NCI-H1436 treated with DMSO at 0.1 percent for 48 hours (cell line): ENCODE measurements at regions not wholly inside any gene's neighbourhood (a gene's known extent, or its start where the extent isn't known, plus 50 kb on each side); places are given as distances from the start of the nearest gene placed in this dataset.

Source experiments
- DNase-seq: peaks from one replicate; lab custom pipeline; 2025; lab: John Stamatoyannopoulos, UW

DNA sequence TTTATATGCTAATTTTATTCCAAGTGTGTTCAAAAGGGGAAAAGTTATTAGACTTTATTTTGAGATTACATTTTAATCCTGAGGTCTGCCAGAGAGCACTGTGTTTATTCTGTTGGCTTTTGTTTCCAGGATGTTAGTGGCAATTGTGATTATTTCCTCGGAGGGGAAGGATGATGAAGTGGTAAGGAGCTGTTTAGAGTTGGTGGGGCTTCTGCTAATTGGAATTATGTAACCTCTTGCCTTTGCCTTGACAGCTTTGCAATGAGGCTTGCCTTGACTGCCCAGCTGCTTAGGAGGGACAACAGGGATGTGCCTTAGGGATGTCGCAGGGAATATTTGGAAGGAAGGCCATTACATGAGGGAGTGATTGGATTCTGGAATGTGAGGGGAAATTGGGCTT lies 89.7 kb upstream of the E2F8 start:
- DNase-seq = no peak

DNA sequence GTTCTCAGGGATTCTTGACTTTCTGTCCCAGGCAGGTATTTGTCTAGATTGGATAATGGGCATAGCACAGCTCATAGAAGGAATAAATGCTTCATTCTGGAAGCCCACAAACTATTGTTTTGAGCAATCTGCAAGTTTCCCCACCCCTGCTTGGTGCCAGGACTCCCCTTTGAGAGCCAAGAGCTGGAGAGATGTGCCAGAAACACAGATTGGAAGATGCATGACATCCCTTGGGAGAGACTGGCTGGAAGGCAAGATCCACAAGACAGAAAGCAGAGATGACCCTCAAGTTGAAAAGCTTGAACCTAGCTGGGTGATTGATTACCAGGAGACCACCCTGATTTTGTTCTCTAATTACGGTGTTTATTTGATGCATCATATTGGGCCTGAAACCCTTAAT lies 89.2 kb upstream of the E2F8 start:
- no peak for DNase-seq

DNA sequence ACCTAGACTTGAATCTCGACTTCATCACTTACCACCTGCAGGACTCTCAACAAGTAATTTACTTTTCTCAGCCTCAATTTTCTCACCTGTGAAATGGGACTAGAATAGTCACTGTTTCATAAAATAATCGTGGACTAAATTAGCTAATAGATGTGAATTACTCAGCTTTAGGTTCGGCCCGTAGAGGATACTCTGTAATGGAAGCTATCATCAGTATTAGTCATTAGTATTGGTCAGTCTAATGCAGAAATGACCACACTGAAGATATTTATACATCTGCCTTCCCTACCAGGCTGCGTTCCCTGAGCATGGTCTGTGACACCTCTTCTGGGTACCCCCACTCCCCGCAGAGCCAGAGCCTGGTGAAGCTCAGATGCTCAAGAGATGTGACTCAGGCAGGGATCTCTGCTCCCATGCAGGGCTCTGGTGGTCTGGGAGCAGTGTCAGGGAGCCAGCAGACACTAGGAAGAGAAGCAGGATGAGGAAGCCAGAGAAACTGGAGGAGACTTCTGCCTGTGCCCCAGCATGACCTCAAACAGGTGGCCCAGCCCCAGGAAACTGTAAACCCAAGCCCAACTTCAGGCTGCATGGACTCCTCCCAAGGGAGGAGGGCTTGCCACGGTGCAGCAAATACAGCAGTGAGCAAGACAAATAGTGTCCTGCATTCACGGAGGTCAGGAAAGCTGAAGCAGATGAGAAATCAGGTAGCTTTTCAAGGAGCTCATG lies 88.0 kb upstream of the E2F8 start:
- no peak for DNase-seq

DNA sequence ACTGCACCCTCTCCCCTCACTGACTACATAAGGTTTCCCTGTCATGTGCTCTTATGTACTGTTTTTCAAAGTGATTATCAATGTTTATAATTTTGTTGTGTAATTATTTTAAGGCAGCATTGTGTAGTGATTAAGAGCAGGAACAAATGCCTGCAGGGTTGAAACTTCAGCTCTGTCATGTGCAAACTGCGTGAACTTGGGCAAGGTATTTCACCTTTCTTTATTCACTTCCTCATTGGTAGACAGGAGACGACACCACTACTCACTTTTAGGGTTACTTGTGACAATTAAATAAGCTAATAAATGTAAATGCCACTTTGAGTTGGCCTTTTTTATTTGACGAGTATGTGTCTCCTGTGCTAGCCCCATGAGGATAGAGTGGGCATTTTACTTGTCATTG lies 86.5 kb upstream of the E2F8 start:
- DNase-seq = no peak

DNA sequence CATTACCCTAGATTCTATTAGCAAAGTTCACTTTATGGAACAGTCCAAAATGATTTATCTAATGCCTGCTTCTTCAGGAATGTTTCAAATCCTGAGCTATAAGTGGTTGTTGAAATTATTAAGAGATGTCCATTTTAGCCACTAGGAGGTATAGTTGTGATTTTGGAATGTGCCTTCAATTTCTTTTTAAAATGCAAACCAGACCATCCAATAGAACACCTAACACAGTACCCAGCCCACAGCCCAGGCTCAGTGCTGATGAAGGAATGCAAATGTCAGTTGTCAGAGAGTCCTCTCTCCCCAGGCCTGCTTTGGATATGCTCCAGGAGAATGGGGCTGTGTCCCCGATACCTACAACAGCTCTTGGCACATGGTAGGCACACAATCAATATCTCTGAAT lies 85.8 kb upstream of the E2F8 start:
- DNase-seq = no peak

DNA sequence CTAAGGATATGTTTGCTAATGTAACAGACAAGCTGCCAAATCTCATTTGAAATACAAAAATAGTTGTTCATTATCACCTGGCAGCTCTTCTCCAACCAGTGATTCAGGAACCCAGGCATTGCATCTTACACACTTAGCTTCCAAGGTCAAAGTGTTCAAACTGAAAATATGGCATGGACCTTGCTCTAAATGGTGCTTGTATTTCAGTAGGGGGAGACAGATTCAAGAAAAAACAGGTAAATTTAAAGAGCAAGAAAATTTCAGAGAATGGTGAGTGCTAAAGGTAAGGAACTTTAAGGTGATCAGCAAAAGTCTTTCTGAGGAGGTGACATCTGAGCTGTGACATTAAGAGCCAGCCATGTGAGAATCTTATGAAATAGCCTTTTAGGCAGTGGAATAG lies 82.8 kb upstream of the E2F8 start:
- no peak for DNase-seq

DNA sequence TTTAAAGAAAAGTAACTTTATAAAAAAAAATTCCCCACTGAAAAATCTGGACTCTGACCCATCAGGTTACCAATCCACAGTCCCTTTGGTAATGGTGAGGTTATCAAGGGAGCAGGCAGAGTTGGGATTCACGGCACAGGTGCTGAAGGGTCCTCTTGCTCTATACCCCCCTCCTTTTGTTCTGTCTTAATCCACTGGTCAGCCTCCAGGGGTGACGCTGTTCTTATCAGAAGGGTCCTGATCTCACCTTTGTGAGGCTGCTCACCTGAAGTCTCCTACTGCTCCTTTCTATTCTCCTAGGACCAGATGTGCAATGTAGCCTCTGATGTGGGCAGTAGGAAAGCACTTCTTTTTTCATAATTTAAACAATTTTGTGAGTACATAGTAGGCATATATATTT lies 80.6 kb upstream of the E2F8 start:
- no peak for DNase-seq

DNA sequence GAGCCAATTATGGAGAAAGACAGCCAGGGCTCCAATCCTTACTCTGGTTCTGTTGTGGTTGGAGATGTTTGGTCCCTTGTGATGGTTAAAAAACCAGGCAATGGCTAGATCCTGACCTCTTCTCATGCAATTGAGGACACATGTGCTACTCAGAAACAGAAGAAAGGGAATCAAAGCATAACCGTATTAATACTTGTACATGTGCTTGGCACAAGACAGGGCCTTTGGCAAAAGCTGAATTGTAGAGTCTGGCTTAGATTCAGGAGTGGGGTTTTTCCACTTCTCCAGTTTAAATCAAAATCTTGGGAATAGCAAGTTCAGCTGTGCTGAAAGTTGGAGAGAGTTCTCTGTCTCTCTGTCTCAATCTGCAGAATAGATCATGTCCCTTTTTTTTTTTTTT lies 80.1 kb upstream of the E2F8 start:
- DNase-seq = no peak

DNA sequence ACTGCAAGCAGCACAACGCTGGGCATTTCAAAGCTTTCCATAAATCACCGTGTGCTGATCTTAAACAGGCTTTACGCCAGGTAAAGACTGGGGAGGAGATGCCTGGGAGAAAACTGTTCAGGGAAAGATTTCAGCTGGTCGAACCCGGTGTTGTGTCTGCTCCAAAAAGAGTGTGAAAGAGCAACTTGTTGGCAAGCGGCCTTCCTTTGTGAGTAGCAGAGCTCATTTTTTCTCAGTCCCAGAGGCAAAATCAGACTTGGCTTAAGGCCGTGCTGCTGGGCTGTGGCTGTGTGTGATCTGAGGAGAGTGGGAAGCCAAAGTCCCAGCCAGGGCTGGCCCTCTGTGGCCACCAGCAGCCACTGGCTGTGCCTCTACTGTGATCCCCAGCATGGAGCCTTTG lies 75.7 kb upstream of the E2F8 start:
- no peak for DNase-seq

DNA sequence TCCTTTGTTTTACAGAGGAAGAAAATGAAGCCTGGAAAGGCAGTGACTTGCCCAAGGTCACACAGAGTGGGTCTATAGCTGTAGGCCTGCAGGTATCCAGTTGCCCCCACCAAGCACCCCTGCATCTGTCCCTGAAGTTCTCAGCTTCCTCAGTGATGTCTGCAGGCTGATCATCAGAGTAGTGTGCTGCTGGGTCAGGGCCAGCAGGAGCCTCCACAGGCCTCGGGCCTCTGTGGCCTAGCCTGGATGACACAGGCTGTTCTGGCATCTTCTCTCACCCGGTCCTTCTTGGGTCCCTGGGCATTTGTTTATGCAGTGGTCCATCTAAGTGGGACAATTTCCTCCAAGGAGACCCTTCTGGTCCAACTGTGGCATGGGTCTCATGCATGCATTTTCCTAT lies 74.8 kb upstream of the E2F8 start:
- DNase-seq = no peak

DNA sequence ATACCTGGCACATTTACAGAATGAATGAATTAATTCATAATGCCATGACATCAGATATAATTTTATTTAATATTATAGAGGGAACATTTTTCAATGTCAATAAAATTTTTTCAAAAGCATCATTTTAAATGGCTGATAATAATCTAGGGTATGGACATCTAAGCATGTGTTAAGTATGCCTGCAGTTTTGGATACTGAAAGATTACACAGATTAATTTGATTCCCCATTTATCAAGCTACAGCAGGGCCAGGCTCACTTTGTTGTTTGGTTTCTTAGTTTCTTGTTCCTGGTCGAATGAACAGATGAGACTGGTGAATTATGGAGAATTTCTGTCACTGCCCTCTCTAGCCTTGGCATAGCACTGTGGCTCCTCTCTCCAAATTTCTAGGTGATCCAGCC lies 72.4 kb upstream of the E2F8 start:
- no peak for DNase-seq

DNA sequence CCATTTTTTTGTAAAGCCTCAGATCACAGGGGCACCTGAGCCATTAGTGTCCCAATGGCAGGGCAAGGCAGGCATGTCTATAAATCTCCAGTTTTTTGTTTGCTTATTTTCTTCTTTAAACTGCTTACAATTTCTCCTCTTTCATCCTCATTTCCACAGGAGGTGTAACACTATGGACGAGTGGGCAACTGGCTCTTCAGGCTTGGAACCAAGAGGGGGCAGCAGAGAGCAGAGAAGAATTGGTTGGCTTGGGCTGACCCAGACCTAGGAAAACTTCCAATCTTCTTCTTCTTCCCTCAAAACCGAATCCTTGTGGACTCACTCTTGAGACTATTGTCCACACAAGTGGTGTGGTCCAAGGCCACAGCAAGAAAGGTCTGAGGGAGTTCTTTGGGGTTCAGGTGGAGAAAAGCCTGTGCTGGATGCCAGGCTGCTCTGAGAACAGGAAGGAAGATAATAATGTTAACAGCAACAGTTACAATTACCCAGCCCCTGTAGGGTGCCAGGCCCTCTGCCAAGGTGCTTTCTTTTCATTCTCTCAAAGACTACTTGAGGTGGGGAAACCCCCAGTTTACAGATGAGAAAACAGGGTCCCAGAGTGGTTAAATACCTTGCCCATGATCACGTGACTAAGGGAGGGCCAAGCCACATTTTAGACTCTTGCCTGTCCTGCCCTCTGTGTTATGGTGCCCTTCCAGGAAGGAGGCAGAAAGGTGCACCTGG lies 70.7 kb upstream of the E2F8 start:
- DNase-seq = no peak

DNA sequence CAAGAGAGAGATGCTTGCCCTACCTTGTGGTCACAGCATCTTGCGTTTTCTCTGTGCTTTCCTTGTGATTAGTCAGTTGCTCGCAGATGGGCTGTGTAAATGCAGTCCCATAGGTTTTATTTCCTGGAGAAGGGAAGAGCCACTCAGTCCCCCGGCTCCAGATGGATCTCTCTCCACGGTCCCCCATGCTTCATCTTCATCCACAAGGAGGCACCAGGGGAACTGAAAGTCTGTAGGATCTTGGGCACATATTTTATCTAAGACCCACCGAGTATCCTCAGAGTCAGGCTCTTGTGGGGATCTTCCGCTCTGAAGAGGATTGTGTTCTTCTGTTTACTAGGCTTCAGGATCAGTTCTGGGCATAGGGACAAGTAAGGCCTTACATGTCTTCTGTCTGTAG lies 66.8 kb upstream of the E2F8 start:
- no peak for DNase-seq

DNA sequence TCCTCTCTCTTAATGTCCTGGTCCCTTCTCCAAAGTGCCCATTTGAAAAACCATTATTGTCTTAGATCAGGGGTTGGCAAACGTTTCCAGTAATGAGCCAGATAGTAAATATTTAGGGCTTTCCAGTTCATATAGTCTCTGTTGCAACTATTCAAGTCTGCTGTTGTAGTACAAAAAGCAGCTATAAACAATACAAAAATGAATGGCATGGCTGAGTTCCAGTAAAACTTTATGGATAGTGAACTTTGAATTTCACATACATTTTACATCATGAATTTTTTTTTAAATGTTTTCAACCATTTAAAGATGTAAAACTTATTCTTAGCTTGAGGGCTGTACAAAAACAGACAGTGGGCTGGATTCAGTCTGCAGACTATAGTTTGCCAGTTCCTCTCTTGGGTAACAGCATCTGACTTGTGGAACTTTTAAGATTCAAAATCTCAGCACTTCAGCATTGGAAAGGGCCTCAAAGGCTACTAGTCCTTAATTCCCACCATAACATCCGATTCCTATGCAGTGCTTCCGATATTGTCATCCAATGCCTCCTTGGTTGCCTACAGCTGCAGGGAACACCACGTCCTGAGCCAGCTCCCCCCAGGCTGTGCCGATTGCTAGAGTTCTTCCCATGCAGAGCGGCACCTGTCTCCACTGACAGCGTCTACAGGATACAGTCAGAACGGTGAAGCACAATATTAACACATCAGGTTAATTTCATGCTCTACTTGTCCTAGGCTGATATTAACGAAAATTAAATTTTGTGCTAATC lies 65.6 kb upstream of the E2F8 start:
- no peak for DNase-seq

DNA sequence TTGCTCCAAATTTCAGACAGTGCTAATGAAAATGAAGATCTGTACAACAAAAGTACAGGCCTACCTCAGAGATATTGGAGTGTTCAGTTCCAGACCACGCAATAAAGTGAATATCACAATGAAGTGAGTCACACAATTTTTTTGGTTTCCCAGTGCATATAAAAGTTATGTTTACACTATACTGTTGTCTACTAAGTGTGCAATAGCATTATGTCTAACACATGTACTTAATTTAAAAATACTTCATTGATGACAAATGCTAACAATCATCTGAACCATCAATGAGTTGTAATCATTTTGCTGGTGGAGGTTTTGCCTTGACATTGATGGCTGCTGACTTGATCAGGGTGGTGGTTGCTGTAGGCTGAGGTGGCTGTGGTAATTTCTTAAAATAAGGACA lies 60.6 kb upstream of the E2F8 start:
- DNase-seq = no peak

DNA sequence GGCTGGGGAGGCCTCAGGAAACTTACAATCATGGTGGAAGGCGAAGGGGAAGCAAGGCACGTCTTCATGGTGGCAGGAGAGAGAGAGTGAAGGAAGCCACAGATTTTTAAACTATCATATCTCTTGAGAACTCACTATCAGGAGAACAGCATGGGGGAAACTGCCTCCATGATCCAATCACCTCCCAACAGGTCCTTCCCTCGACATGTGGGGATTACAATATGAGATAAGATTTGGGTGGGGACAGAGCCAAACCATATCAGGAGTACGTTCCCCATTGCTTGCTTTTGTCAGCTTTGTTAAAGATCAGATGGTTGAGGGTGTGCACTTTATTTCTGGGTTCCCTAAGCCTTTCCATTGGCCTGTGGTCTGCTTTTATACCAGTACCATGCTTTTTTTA lies 53.7 kb upstream of the E2F8 start:
- no peak for DNase-seq

DNA sequence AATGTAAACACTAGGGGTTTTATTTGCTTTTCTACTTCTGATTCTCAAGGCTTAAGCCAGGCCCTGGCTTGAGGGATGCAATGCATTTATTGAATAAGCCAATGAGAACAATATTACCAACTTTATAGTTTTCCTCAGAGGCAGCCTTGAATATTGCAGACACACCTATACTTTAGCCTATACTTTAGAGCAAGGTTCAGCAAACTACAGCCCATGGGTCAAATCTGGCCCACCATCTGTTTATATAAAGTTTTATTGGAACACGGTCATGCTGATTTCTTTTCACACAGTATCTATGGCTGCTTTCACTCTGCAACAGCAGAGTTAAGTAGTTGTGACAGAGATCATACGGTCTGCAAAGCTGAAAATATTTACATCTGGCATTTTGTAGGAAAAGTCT lies 50.3 kb upstream of the E2F8 start:
- DNase-seq = no peak
